Neural crest cell (in vitro differentiated cells): ENCODE measurements at regions not wholly inside any gene's neighbourhood (a gene's known extent, or its start where the extent isn't known, plus 50 kb on each side); places are given as distances from the start of the nearest gene placed in this dataset.

Source experiments
- DNase-seq: peaks from one replicate; pipeline ENCODE4 v3.0.0; 2021; ENCODE audit warnings: low read depth, mixed read lengths, low spot score
- H3K27ac Mint-ChIP-seq: one replicate; pipeline ENCODE4 v1.8.0; 2021; ENCODE audit warnings: mild to moderate bottlenecking, mixed read lengths; ENCODE audit not compliant: unreplicated experiment
- H3K27me3 Mint-ChIP-seq: 2 replicates; pipeline ENCODE4 v1.8.0; 2021; ENCODE audit warnings: low read depth, mild to moderate bottlenecking, mixed read lengths
- H3K36me3 Mint-ChIP-seq: 2 replicates; pipeline ENCODE4 v1.8.0; 2021; ENCODE audit warnings: low read depth, mild to moderate bottlenecking, mixed read lengths
- H3K4me1 Mint-ChIP-seq: 2 replicates; pipeline ENCODE4 v1.8.0; 2021; ENCODE audit warnings: mixed read lengths
- H3K4me3 Mint-ChIP-seq: one replicate; pipeline ENCODE4 v1.8.0; 2021; ENCODE audit warnings: mild to moderate bottlenecking, mixed read lengths
- H3K9me3 Mint-ChIP-seq: 2 replicates; pipeline ENCODE4 v1.8.0; 2021; ENCODE audit warnings: mixed read lengths
- CTCF ChIP-seq: fragments of 200-600 bp; sonication (generic); conservative IDR thresholded peaks from 2 replicates; pipeline ENCODE4 v1.5.0; 2021; ENCODE audit warnings: antibody characterized with exemption, mild to moderate bottlenecking

GRCh38 chr6:105539911-105540310 lies 137.0 kb upstream of the PREP start:
- Mint-ChIP-seq H3K27ac (no peak overlapping the region), H3K36me3 (no peaks in the 10 kb centered on the region), H3K4me3 (no peak overlapping the region), H3K9me3 (no peaks in the 10 kb centered on the region), H3K27me3 (no peaks in the 10 kb centered on the region), H3K4me1 (no peaks in the 10 kb centered on the region)
- TF ChIP-seq CTCF, result no peak
- no peak for DNase-seq

- Mint-ChIP-seq H3K27ac (no peak overlapping the region), H3K27me3 (no peaks in the 10 kb centered on the region), H3K36me3 (no peaks in the 10 kb centered on the region), H3K4me1 (no peaks in the 10 kb centered on the region), H3K4me3 (no peak overlapping the region), H3K9me3 (no peaks in the 10 kb centered on the region)
- no peak for TF ChIP-seq CTCF
- no peak for DNase-seq
Measured at GRCh38 chr6:105537981-105538578, 135.2 kb upstream of the PREP start.

- Mint-ChIP-seq H3K4me3 (no peak overlapping the region), H3K4me1 (no peaks in the 10 kb centered on the region), H3K27me3 (no peaks in the 10 kb centered on the region), H3K27ac (no peak overlapping the region), H3K9me3 (no peaks in the 10 kb centered on the region), H3K36me3 (no peaks in the 10 kb centered on the region)
- no peak for DNase-seq
- no peak for TF ChIP-seq CTCF
Measured at GRCh38 chr6:105536961-105537360, 134.1 kb upstream of the PREP start.

GRCh38 chr6:105533301-105533700 lies 130.4 kb upstream of the PREP start:
- Mint-ChIP-seq H3K27ac (no peak overlapping the region), H3K36me3 (no peaks in the 10 kb centered on the region), H3K27me3 (no peaks in the 10 kb centered on the region), H3K4me3 (no peak overlapping the region), H3K9me3 (no peaks in the 10 kb centered on the region), H3K4me1 (no peaks in the 10 kb centered on the region)
- no peak for TF ChIP-seq CTCF
- DNase-seq, result no peak

- DNase-seq, result no peak
- H3K27ac Mint-ChIP-seq, result no peak overlapping the region
- no peak for TF ChIP-seq CTCF
- no peaks in the 10 kb centered on the region for H3K27me3 Mint-ChIP-seq
- no peaks in the 10 kb centered on the region for H3K4me1 Mint-ChIP-seq
- no peaks in the 10 kb centered on the region for H3K9me3 Mint-ChIP-seq
- H3K4me3 Mint-ChIP-seq, result no peak overlapping the region
- H3K36me3 Mint-ChIP-seq, result no peaks in the 10 kb centered on the region
Measured at GRCh38 chr6:105526225-105526872, 123.5 kb upstream of the PREP start.
